PC-9 (cell line): ENCODE measurements at regions not wholly inside any gene's neighbourhood (a gene's known extent, or its start where the extent isn't known, plus 50 kb on each side); places are given as distances from the start of the nearest gene placed in this dataset.

Source experiments
- CTCF ChIP-seq: fragments of 200-600 bp; sonication (generic); conservative IDR thresholded peaks from 2 replicates; pipeline ENCODE4 v1.6.1; 2017; ENCODE audit warnings: mixed run types, antibody characterized with exemption, mild to moderate bottlenecking, moderate library complexity
- EZH2 ChIP-seq: fragments of 200-600 bp; sonication (generic); IDR thresholded peaks from 2 replicates; pipeline ENCODE4 v1.8.0; 2017; ENCODE audit warnings: antibody characterized with exemption, low read depth

GRCh38 chr13:110018009-110018408 lies 231.6 kb upstream of the IRS2 start:
- TF ChIP-seq CTCF, result no peak
- no peak for TF ChIP-seq EZH2
